ENCODE measurements at regions not wholly inside any gene's neighbourhood (a gene's known extent, or its start where the extent isn't known, plus 50 kb on each side); places are given as distances from the start of the nearest gene placed in this dataset.

GRCh38 chr10:128440513-128441160 is 314.4 kb upstream of the MKI67 start:
- no peaks in the 10 kb centered on the region for H3K4me1 ChIP-seq (ENCODE audit: control insufficient read depth, insufficient read depth, low read length)
- no peak overlapping the region for H3K4me3 ChIP-seq (ENCODE audit: low read length)
- H3K9me3 ChIP-seq (ENCODE audit: control insufficient read depth, low read length) = no peaks in the 10 kb centered on the region
- H3K27me3 ChIP-seq (ENCODE audit: control insufficient read depth, insufficient read depth, low read length) = no peaks in the 10 kb centered on the region
- no peak overlapping the region for H3K9ac ChIP-seq (ENCODE audit: low read length)
- no peaks in the 10 kb centered on the region for H3K36me3 ChIP-seq (ENCODE audit: control insufficient read depth, insufficient read depth, low read length)

- Histone ChIP-seq H3K27me3 (ENCODE audit: control insufficient read depth, insufficient read depth, low read length) (no peaks in the 10 kb centered on the region), H3K36me3 (ENCODE audit: control insufficient read depth, insufficient read depth, low read length) (no peaks in the 10 kb centered on the region), H3K9ac (ENCODE audit: low read length) (no peak overlapping the region), H3K4me3 (ENCODE audit: low read length) (no peak overlapping the region), H3K4me1 (ENCODE audit: control insufficient read depth, insufficient read depth, low read length) (no peaks in the 10 kb centered on the region), H3K9me3 (ENCODE audit: control insufficient read depth, low read length) (no peaks in the 10 kb centered on the region)
These were observed 317.8 kb upstream of the MKI67 start for GRCh38 chr10:128443925-128444518.

GRCh38 chr10:128448796-128449195 is 322.6 kb upstream of the MKI67 start:
- Histone ChIP-seq H3K27me3 (ENCODE audit: control insufficient read depth, insufficient read depth, low read length) (no peaks in the 10 kb centered on the region), H3K4me1 (ENCODE audit: control insufficient read depth, insufficient read depth, low read length) (no peaks in the 10 kb centered on the region), H3K36me3 (ENCODE audit: control insufficient read depth, insufficient read depth, low read length) (no peaks in the 10 kb centered on the region), H3K4me3 (ENCODE audit: low read length) (no peak overlapping the region), H3K9ac (ENCODE audit: low read length) (no peak overlapping the region), H3K9me3 (ENCODE audit: control insufficient read depth, low read length) (no peaks in the 10 kb centered on the region)

- Histone ChIP-seq H3K9ac (ENCODE audit: low read length) (no peak overlapping the region), H3K36me3 (ENCODE audit: control insufficient read depth, insufficient read depth, low read length) (no peaks in the 10 kb centered on the region), H3K4me3 (ENCODE audit: low read length) (no peak overlapping the region), H3K27me3 (ENCODE audit: control insufficient read depth, insufficient read depth, low read length) (no peaks in the 10 kb centered on the region), H3K4me1 (ENCODE audit: control insufficient read depth, insufficient read depth, low read length) (no peaks in the 10 kb centered on the region), H3K9me3 (ENCODE audit: control insufficient read depth, low read length) (no peaks in the 10 kb centered on the region)
These were observed 325.7 kb upstream of the MKI67 start for GRCh38 chr10:128451879-128452278.

GRCh38 chr10:128456271-128456670 is 330.0 kb upstream of the MKI67 start:
- no peaks in the 10 kb centered on the region for H3K9me3 ChIP-seq (ENCODE audit: control insufficient read depth, low read length)
- H3K36me3 ChIP-seq (ENCODE audit: control insufficient read depth, insufficient read depth, low read length) = no peaks in the 10 kb centered on the region
- H3K4me1 ChIP-seq (ENCODE audit: control insufficient read depth, insufficient read depth, low read length) = no peaks in the 10 kb centered on the region
- H3K27me3 ChIP-seq (ENCODE audit: control insufficient read depth, insufficient read depth, low read length) = no peaks in the 10 kb centered on the region
- H3K4me3 ChIP-seq (ENCODE audit: low read length) = no peak overlapping the region
- H3K9ac ChIP-seq (ENCODE audit: low read length) = no peak overlapping the region

GRCh38 chr10:128457136-128457535 is 330.9 kb upstream of the MKI67 start:
- H3K27me3 ChIP-seq (ENCODE audit: control insufficient read depth, insufficient read depth, low read length) = no peaks in the 10 kb centered on the region
- H3K9me3 ChIP-seq (ENCODE audit: control insufficient read depth, low read length) = no peaks in the 10 kb centered on the region
- no peaks in the 10 kb centered on the region for H3K4me1 ChIP-seq (ENCODE audit: control insufficient read depth, insufficient read depth, low read length)
- H3K36me3 ChIP-seq (ENCODE audit: control insufficient read depth, insufficient read depth, low read length) = no peaks in the 10 kb centered on the region
- no peak overlapping the region for H3K9ac ChIP-seq (ENCODE audit: low read length)
- no peak overlapping the region for H3K4me3 ChIP-seq (ENCODE audit: low read length)

GRCh38 chr10:128461991-128462390 is 335.8 kb upstream of the MKI67 start:
- H3K9me3 ChIP-seq (ENCODE audit: control insufficient read depth, low read length) = no peaks in the 10 kb centered on the region

GRCh38 chr10:128462844-128463243 is 336.6 kb upstream of the MKI67 start:
- H3K9me3 ChIP-seq (ENCODE audit: control insufficient read depth, low read length) = no peaks in the 10 kb centered on the region
- H3K27me3 ChIP-seq (ENCODE audit: control insufficient read depth, insufficient read depth, low read length) = no peaks in the 10 kb centered on the region
- no peaks in the 10 kb centered on the region for H3K4me1 ChIP-seq (ENCODE audit: control insufficient read depth, insufficient read depth, low read length)
- H3K4me3 ChIP-seq (ENCODE audit: low read length) = no peak overlapping the region
- no peak overlapping the region for H3K9ac ChIP-seq (ENCODE audit: low read length)
- no peaks in the 10 kb centered on the region for H3K36me3 ChIP-seq (ENCODE audit: control insufficient read depth, insufficient read depth, low read length)

More at GRCh38 chr10:128461991-128462390, 335.8 kb upstream of the MKI67 start:
- no peak overlapping the region for H3K9ac ChIP-seq (ENCODE audit: low read length)
- no peak overlapping the region for H3K4me3 ChIP-seq (ENCODE audit: low read length)
- H3K27me3 ChIP-seq (ENCODE audit: control insufficient read depth, insufficient read depth, low read length) = no peaks in the 10 kb centered on the region
- H3K4me1 ChIP-seq (ENCODE audit: control insufficient read depth, insufficient read depth, low read length) = no peaks in the 10 kb centered on the region
- no peaks in the 10 kb centered on the region for H3K36me3 ChIP-seq (ENCODE audit: control insufficient read depth, insufficient read depth, low read length)

- H3K27me3 ChIP-seq (ENCODE audit: control insufficient read depth, insufficient read depth, low read length) = no peaks in the 10 kb centered on the region
- no peak overlapping the region for H3K9ac ChIP-seq (ENCODE audit: low read length)
- no peaks in the 10 kb centered on the region for H3K36me3 ChIP-seq (ENCODE audit: control insufficient read depth, insufficient read depth, low read length)
These were observed 338.0 kb upstream of the MKI67 start for GRCh38 chr10:128463991-128464760.

GRCh38 chr10:128465697-128466096 is 339.5 kb upstream of the MKI67 start:
- Histone ChIP-seq H3K4me1 (ENCODE audit: control insufficient read depth, insufficient read depth, low read length) (no peaks in the 10 kb centered on the region), H3K4me3 (ENCODE audit: low read length) (no peak overlapping the region), H3K9ac (ENCODE audit: low read length) (no peak overlapping the region), H3K27me3 (ENCODE audit: control insufficient read depth, insufficient read depth, low read length) (no peaks in the 10 kb centered on the region), H3K9me3 (ENCODE audit: control insufficient read depth, low read length) (no peaks in the 10 kb centered on the region), H3K36me3 (ENCODE audit: control insufficient read depth, insufficient read depth, low read length) (no peaks in the 10 kb centered on the region)

More at GRCh38 chr10:128463991-128464760, 338.0 kb upstream of the MKI67 start:
- no peaks in the 10 kb centered on the region for H3K4me1 ChIP-seq (ENCODE audit: control insufficient read depth, insufficient read depth, low read length)
- H3K9me3 ChIP-seq (ENCODE audit: control insufficient read depth, low read length) = no peaks in the 10 kb centered on the region
- H3K4me3 ChIP-seq (ENCODE audit: low read length) = no peak overlapping the region

GRCh38 chr10:128466831-128467371 is 340.7 kb upstream of the MKI67 start:
- H3K9ac ChIP-seq (ENCODE audit: low read length) = no peak overlapping the region
- H3K27me3 ChIP-seq (ENCODE audit: control insufficient read depth, insufficient read depth, low read length) = no peaks in the 10 kb centered on the region
- H3K4me3 ChIP-seq (ENCODE audit: low read length) = no peak overlapping the region
- no peaks in the 10 kb centered on the region for H3K9me3 ChIP-seq (ENCODE audit: control insufficient read depth, low read length)
- H3K4me1 ChIP-seq (ENCODE audit: control insufficient read depth, insufficient read depth, low read length) = no peaks in the 10 kb centered on the region
- no peaks in the 10 kb centered on the region for H3K36me3 ChIP-seq (ENCODE audit: control insufficient read depth, insufficient read depth, low read length)

- Histone ChIP-seq H3K9ac (ENCODE audit: low read length) (no peak overlapping the region), H3K4me3 (ENCODE audit: low read length) (no peak overlapping the region), H3K4me1 (ENCODE audit: control insufficient read depth, insufficient read depth, low read length) (no peaks in the 10 kb centered on the region), H3K9me3 (ENCODE audit: control insufficient read depth, low read length) (no peaks in the 10 kb centered on the region), H3K27me3 (ENCODE audit: control insufficient read depth, insufficient read depth, low read length) (no peaks in the 10 kb centered on the region), H3K36me3 (ENCODE audit: control insufficient read depth, insufficient read depth, low read length) (no peaks in the 10 kb centered on the region)
These were observed 342.2 kb upstream of the MKI67 start for GRCh38 chr10:128468462-128468861.

Data from mucosa of stomach (tissue), 1 donor.